ENCODE measurements at regions not wholly inside any gene's neighbourhood (a gene's known extent, or its start where the extent isn't known, plus 50 kb on each side); places are given as distances from the start of the nearest gene placed in this dataset.

GRCh38 chr7:89503281-89503680, 651.0 kb upstream of the STEAP1 start:
- no peak for TF ChIP-seq CTCF (IDR thresholded peaks at IDR 0.05)
- TF ChIP-seq POLR2A (IDR thresholded peaks at IDR 0.05) = no peak

All from breast epithelium (tissue), 3 donors.